B cell (primary cell): ENCODE measurements at regions not wholly inside any gene's neighbourhood (a gene's known extent, or its start where the extent isn't known, plus 50 kb on each side); places are given as distances from the start of the nearest gene placed in this dataset.

Experiments
- ATAC-seq: fragments of 200-7000 bp; cut with Tn5 transposase; one replicate; pipeline ENCODE4 v1.10.0; 2021; ENCODE audit warnings: low read depth, mild to moderate bottlenecking, moderate number of reproducible peaks, moderate library complexity
- CTCF ChIA-PET: fragments of 350-600 bp; sonication (Branson Sonifier 250); formaldehyde crosslinking; loops from one replicate; lab custom pipeline; 2021; ENCODE audit warnings: antibody characterized with exemption, inconsistent platforms; lab: Charles Lee
- POLR2A ChIA-PET: fragments of 350-600 bp; sonication (Branson Sonifier 250); formaldehyde crosslinking; loops from one replicate; lab custom pipeline; 2021; ENCODE audit warnings: antibody characterized with exemption; lab: Charles Lee
- DNase-seq: peaks from one replicate; pipeline ENCODE4 v3.0.0; 2013
- H2AFZ ChIP-seq: 2 replicates; pipeline ENCODE4 v1.6.1; 2012; ENCODE audit warnings: mild to moderate bottlenecking, low read depth, low read length; ENCODE audit not compliant: insufficient read depth, poor library complexity, severe bottlenecking
- H3K27ac ChIP-seq, 2 donors: 1 replicate in 1 of 2; 2 replicates in 1 of 2; pipeline ENCODE4 v1.5.1; 2012 to 2013; ENCODE audit warnings: low read length in 2 of 2, mild to moderate bottlenecking in 2 of 2, moderate library complexity in 1 of 2
- H3K27me3 ChIP-seq, 4 experiments: fragments of 200-600 bp in 1 of 4; sonication (generic) in 1 of 4; replicated peaks in 1 of 4; 1 replicate in 2 of 4; 2 replicates in 2 of 4; pipeline versions ENCODE4 v1.6.1 to v1.7.0; 2013 to 2016; ENCODE audit warnings: low read length in 3 of 4, mild to moderate bottlenecking in 2 of 4, mixed read lengths in 1 of 4, moderate library complexity in 1 of 4; ENCODE audit not compliant: insufficient read depth in 4 of 4, control insufficient read depth in 3 of 4; ENCODE audit errors: control extremely low read depth in 1 of 4
- H3K36me3 ChIP-seq, 2 experiments: replicated peaks in 1 of 2; 1 replicate in 1 of 2; 2 replicates in 1 of 2; pipeline versions ENCODE4 v1.6.1 to v1.7.1; 2013; ENCODE audit warnings: low read length in 1 of 2; ENCODE audit not compliant: insufficient read depth in 2 of 2, control insufficient read depth in 1 of 2; ENCODE audit errors: control extremely low read depth in 1 of 2, extremely low read depth in 1 of 2
- H3K4me1 ChIP-seq, 2 donors: fragments of 200-600 bp in 1 of 2; sonication (generic) in 1 of 2; 1 replicate in 1 of 2; 2 replicates in 1 of 2; pipeline versions ENCODE4 v1.5.1 to v1.6.1; 2013 to 2017; ENCODE audit warnings: low read length in 2 of 2; ENCODE audit not compliant: control insufficient read depth in 2 of 2, insufficient read depth in 2 of 2
- H3K4me2 ChIP-seq: replicated peaks from 2 replicates; pipeline ENCODE3; 2012; ENCODE audit warnings: mild to moderate bottlenecking, low read depth, low read length; ENCODE audit not compliant: poor library complexity, severe bottlenecking
- H3K4me3 ChIP-seq, 5 experiments: fragments of 200-600 bp in 1 of 5; sonication (generic) in 1 of 5; 1 replicate in 3 of 5; 2 replicates in 2 of 5; pipeline versions ENCODE4 v1.5.1 to v1.7.0; 2011 to 2016; ENCODE audit warnings: low read length in 4 of 5, mild to moderate bottlenecking in 4 of 5, low read depth in 2 of 5, control low read depth in 1 of 5, moderate library complexity in 1 of 5; ENCODE audit not compliant: insufficient read depth in 1 of 5; ENCODE audit errors: control extremely low read depth in 1 of 5, extremely low read depth in 1 of 5
- H3K79me2 ChIP-seq: fragments of 200-600 bp; sonication (generic); one replicate; pipeline ENCODE4 v1.6.0; 2016; ENCODE audit warnings: low read length; ENCODE audit not compliant: control insufficient read depth, insufficient read depth
- H3K9ac ChIP-seq: fragments of 200-600 bp; sonication (generic); 2 replicates; pipeline ENCODE4 v1.6.1; 2017; ENCODE audit warnings: mild to moderate bottlenecking, low read length, moderate library complexity
- H3K9me3 ChIP-seq, 3 donors: one replicate each; pipeline versions ENCODE4 v1.6.1 to v1.7.1; 2013; ENCODE audit warnings: low read length in 2 of 3; ENCODE audit not compliant: control insufficient read depth in 2 of 3, insufficient read depth in 1 of 3; ENCODE audit errors: control extremely low read depth in 1 of 3
- H4K20me1 ChIP-seq: 2 replicates; pipeline ENCODE4 v1.6.0; 2012; ENCODE audit warnings: mild to moderate bottlenecking, low read length; ENCODE audit not compliant: insufficient read depth, control insufficient read depth, poor library complexity, severe bottlenecking
- H3K27ac Mint-ChIP-seq: one replicate; pipeline ENCODE4 v1.8.0; 2021; ENCODE audit warnings: mixed read lengths
- H3K27me3 Mint-ChIP-seq: one replicate; pipeline ENCODE4 v1.8.0; 2021; ENCODE audit warnings: mixed read lengths
- H3K4me1 Mint-ChIP-seq: one replicate; pipeline ENCODE4 v1.8.0; 2021; ENCODE audit warnings: mixed read lengths
- H3K4me3 Mint-ChIP-seq: one replicate; pipeline ENCODE4 v1.8.0; 2021; ENCODE audit warnings: mixed read lengths
- H3K9me3 Mint-ChIP-seq: one replicate; pipeline ENCODE4 v1.8.0; 2022; ENCODE audit warnings: mixed read lengths; ENCODE audit not compliant: insufficient read depth
- CTCF ChIP-seq: fragments of 200-600 bp; IDR thresholded peaks from one replicate; pipeline ENCODE4 v1.8.0; 2022; ENCODE audit warnings: antibody characterized with exemption, mild to moderate bottlenecking
- EZH2 ChIP-seq: IDR thresholded peaks from 2 replicates; pipeline ENCODE4 v1.6.1; 2012; ENCODE audit warnings: borderline replicate concordance, low read depth, mild to moderate bottlenecking, moderate library complexity, low read length; ENCODE audit not compliant: insufficient read depth, poor library complexity, severe bottlenecking
- WGBS: methylation state at CpG from one replicate; pipeline ENCODE4 v1.1.5; 2013; ENCODE audit warnings: missing lambda C conversion rate; ENCODE audit not compliant: insufficient coverage; 5-methylcytosine and 5-hydroxymethylcytosine counted together
- intact Hi-C: fragments of 100-400 bp; cut with micrococcal nuclease; formaldehyde crosslinking; loops from one replicate; pipeline ENCODE4 v1.10.0; 2022

- no peak overlapping the region for H3K4me3 Mint-ChIP-seq
- no peaks in the 10 kb centered on the region for H3K27me3 Mint-ChIP-seq
- ChIA-PET POLR2A (no interaction called here), CTCF (no interaction called here)
- Histone ChIP-seq H3K27ac (no peak overlapping the region), H3K4me2 (no peak overlapping the region), H3K79me2 (no peaks in the 10 kb centered on the region), H3K9ac (no peak overlapping the region), H3K4me3 (no peak overlapping the region), H4K20me1 (no peaks in the 10 kb centered on the region), H3K36me3 (no peaks in the 10 kb centered on the region), H3K4me1 (no peaks in the 10 kb centered on the region), H2AFZ (no peak overlapping the region), H3K9me3 (no peaks in the 10 kb centered on the region), H3K27me3 (no peaks in the 10 kb centered on the region)
- H3K4me1 Mint-ChIP-seq: no peaks in the 10 kb centered on the region
- no peak for TF ChIP-seq EZH2
- TF ChIP-seq CTCF: no peak
- DNase-seq: no peak
- WGBS: 80% methylated on average over 2 of the region's 3 CpGs
- intact Hi-C loops: no loop called here
- H3K9me3 Mint-ChIP-seq: no peaks in the 10 kb centered on the region
- H3K27ac Mint-ChIP-seq: no peak overlapping the region
- ATAC-seq: no peak
Measured at GRCh38 chr5:8114597-8115266, 245.8 kb downstream of the MTRR start.

- WGBS: 80% methylated on average over 1 of the region's 3 CpGs
- TF ChIP-seq EZH2 (no peak), CTCF (no peak)
- Histone ChIP-seq H3K4me1 (no peaks in the 10 kb centered on the region), H3K4me3 (no peak overlapping the region), H3K9ac (no peak overlapping the region), H3K9me3 (no peaks in the 10 kb centered on the region), H3K79me2 (no peaks in the 10 kb centered on the region), H3K27me3 (no peaks in the 10 kb centered on the region), H3K27ac (no peak overlapping the region), H3K36me3 (no peaks in the 10 kb centered on the region), H2AFZ (no peak overlapping the region), H4K20me1 (no peaks in the 10 kb centered on the region), H3K4me2 (no peak overlapping the region)
- H3K27me3 Mint-ChIP-seq: no peaks in the 10 kb centered on the region
- CTCF ChIA-PET: no interaction called here
- H3K27ac Mint-ChIP-seq: no peak overlapping the region
- intact Hi-C loops: no loop called here
- H3K9me3 Mint-ChIP-seq: no peaks in the 10 kb centered on the region
- DNase-seq (no peak), ATAC-seq (no peak)
- no peaks in the 10 kb centered on the region for H3K4me1 Mint-ChIP-seq
- no peak overlapping the region for H3K4me3 Mint-ChIP-seq
- POLR2A ChIA-PET: no interaction called here
Measured at GRCh38 chr5:8123559-8123958, 254.6 kb downstream of the MTRR start.
